H54 (cell line): ENCODE measurements at regions not wholly inside any gene's neighbourhood (a gene's known extent, or its start where the extent isn't known, plus 50 kb on each side); places are given as distances from the start of the nearest gene placed in this dataset.
A peak's percentile ranks its signal among the peaks of the same experiment; 100 is the strongest.

Source experiments
- DNase-seq: peaks from one replicate; pipeline ENCODE4 v3.0.0; 2011; ENCODE audit warnings: low spot score, mixed read lengths; ENCODE audit not compliant: insufficient read length
- FAIRE-seq: peaks from 3 replicates; lab custom pipeline; 2011; peaks lifted over from hg19 to GRCh38; lab: Jason Lieb, UNC
- POLR2A ChIP-seq: IDR thresholded peaks from 2 replicates; pipeline ENCODE4 v1.6.1; 2011; ENCODE audit warnings: low read depth, mild to moderate bottlenecking, low read length

DNA sequence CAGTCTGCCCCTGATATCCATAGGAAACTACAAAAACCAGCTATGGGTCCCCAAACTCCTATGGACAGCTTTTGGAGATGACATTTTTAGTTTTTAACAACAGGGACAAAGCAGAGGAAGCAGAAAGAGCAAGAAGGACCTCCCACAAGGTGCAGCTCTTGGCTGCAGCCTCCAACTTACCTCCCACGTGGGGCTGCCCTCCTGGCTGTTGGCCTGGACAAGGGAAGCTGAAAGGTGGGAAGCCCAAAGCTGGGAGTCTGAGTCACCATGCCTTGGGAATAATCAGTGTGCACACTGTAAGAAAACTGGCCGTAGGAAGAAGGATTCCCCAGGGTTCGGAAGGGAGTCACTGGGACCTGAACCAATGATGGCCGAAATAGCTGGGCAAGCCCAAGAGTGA lies 51.8 kb upstream of the PAX1 start:
- no peak for FAIRE-seq

GRCh38 chr20:21643417-21643816 lies 62.0 kb upstream of the PAX1 start:
- FAIRE-seq = no peak
- TF ChIP-seq POLR2A = no peak
- no peak for DNase-seq

More for the DNA sequence above, 51.8 kb upstream of the PAX1 start:
- TF ChIP-seq POLR2A = no peak
- no peak for DNase-seq

GRCh38 chr20:21640556-21640955 lies 64.9 kb upstream of the PAX1 start:
- FAIRE-seq = no peak
- no peak for DNase-seq
- TF ChIP-seq POLR2A = no peak

- DNase-seq = no peak
- FAIRE-seq = no peak
- no peak for TF ChIP-seq POLR2A
Observed at GRCh38 chr20:21633829-21634228, 71.6 kb upstream of the PAX1 start.

GRCh38 chr20:21632735-21633053 lies 72.8 kb upstream of the PAX1 start:
- DNase-seq = no peak
- no peak for FAIRE-seq
- no peak for TF ChIP-seq POLR2A

DNA sequence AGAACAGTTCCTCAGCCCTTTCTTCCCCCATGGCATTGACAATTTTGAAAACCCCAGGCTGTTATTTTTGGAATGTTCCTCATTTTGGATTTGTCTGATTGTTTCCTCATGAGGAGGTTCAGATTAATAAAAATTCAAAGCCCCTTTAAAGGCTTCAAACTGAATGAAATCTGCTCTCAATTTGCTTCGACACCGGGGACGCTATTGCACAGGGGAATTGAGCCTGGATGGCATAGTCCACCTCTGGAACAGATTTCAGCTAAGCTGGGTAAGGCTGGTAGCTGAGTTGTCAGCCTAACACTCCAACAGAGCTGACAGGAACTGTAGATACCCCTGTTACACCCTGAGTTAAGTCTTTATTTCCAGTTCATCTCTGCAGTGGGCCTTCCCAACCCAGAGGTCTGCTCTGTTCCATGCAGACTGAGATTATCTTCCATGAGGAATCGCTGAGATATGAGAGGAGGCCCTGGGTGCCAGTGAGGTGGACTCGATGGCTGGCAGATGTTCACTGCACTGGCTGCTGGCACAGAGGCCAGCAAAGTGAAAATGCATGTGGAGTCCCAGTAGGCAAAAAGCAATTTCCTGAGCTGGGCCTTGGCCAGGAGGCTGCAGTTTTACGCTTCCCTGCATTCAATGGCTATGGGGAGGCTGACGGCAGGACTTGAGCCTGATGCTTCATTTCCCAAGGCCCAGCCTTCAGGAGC lies 73.3 kb upstream of the PAX1 start:
- no peak for TF ChIP-seq POLR2A
- no peak for FAIRE-seq
- no peak for DNase-seq

DNA sequence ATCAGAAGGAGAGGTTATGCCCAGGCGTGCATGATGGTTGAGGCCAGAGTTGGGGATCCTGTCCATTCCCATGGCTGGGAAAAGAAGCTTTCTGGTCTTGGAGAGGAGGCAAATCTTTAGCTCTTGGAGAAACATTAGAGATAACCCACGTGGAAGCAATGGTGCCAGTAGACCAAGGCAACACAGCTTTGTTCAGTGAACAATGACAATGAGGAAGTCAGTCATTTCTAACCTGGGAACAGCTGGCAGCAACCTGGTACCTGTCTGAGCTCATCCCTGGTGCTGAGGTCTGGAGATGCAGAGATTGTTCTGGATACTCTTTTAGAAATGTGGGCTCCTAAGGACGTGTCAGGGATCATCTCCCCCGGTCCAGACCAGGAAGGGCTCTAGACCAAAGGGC lies 76.7 kb upstream of the PAX1 start:
- TF ChIP-seq POLR2A = no peak
- no peak for FAIRE-seq
- DNase-seq = no peak

GRCh38 chr20:21623781-21624094 lies 81.7 kb upstream of the PAX1 start:
- no peak for TF ChIP-seq POLR2A
- no peak for DNase-seq
- no peak for FAIRE-seq

DNA sequence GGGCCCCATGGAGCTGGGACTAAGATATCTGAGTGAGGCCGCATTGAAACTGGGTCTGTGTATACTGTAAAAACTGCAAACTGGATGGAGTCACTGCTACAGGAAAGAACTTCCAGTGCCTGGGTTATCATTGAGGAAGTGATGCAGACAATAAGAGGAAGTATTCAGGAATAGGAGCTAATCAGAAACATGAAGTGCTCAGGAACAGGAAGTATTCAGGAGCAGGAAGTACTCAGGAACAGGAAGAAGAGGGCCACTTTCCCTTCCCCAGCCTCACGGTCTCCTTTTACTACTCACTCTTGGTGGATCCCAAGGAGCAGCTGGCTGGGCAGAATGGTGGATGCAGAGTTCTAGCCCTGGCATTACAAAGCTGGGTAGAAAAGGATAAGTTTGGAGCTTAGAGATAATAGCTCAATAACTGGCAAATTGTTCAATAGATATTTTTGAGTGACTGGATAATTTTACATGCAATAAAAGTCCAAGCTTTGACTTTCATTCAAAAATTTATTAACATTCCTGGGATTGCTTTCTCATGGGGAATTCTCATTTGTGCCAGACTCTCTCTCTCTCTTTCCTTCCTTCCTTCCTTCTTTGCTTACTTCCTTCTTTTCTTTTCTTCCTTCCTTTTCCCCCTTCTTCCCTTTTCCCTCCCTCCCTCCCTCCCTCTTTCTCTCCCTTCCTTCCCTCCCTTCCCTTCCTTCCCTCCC lies 82.2 kb upstream of the PAX1 start:
- TF ChIP-seq POLR2A = no peak
- DNase-seq = no peak
- FAIRE-seq = no peak

DNA sequence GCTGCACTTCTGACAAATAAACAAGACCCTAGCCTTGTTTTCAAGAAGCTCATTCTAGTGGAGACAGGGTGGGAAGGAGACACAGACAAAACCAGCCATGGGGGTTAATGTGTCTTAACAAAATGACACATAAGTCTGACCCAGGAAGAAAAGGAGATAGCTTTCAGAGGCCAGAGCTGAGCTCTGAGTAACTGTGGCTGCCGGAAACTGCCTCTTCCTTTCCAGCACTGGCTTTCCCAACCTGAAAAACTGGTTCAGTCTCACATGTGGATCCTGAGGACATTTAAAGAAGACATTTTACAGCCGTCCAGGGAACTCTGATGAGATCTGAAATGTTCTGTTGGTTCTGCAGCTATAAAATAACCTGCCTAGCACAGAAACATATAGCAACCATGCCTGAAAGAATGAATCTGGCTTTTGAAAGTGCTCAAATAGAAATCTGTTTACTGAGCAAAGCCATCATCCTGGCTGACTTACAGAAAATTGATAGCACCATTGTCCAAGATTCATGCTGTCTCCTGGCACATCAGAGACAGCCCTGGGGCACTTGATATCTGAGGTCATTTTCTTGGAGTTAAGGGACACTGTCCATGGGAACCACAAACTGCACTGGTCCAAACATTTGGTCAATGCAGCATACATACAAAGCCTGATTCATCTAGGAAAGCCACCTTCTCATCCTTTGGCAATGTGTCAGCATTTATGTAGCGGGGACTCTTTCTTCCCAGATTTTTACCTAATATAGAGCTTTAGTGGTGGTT lies 83.2 kb upstream of the PAX1 start:
- DNase-seq = no peak
- TF ChIP-seq POLR2A = no peak
- FAIRE-seq = no peak

GRCh38 chr20:21618759-21619416 lies 86.6 kb upstream of the PAX1 start:
- TF ChIP-seq POLR2A = no peak
- FAIRE-seq (no peak), DNase-seq (no peak)

GRCh38 chr20:21615617-21616080 lies 89.8 kb upstream of the PAX1 start:
- FAIRE-seq = no peak
- DNase-seq = peak; percentile 42
- no peak for TF ChIP-seq POLR2A

DNA sequence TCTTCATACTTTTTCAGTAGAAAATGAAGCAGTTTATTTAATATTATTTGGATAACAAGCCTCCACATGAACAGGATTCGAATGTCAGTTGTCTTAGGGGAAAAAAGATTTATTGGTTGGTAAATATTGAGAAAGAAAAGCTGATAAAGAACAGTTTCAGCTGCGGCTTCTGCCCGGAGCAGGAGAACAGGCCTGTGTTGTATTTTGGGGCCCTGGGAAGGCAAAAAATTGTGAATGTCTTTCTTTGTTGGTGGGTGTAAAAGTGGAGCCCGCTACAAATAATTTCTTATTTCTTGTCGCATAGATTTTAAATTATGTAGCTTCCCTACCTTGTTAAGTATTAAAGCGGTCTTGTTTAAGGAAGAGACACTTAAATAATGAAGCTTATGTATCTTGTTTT lies 90.5 kb upstream of the PAX1 start:
- no peak for FAIRE-seq

DNA sequence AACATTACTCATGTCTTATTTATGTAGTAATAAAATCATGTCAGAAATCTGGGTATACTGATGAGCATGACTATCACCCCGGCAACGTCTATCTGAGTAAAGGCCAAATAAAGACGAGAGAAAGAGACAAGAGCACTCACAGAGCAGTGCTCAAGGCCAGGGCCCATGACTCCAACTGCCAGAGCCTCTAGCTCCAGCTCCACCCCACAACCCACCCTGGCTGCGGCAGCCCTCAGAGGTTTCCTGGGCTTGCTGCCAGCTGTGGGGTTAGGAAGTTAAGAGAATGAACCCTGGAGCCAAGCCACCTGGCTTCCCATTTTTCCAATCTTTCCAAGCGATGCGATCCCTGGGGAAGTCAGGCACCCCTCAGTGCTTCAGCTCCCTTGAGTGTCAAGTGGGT lies 92.0 kb upstream of the PAX1 start:
- DNase-seq = no peak
- no peak for TF ChIP-seq POLR2A
- FAIRE-seq = no peak

More for the DNA sequence above, 90.5 kb upstream of the PAX1 start:
- no peak for TF ChIP-seq POLR2A
- DNase-seq = no peak
